Keratinocyte (primary cell): ENCODE measurements at regions not wholly inside any gene's neighbourhood (a gene's known extent, or its start where the extent isn't known, plus 50 kb on each side); places are given as distances from the start of the nearest gene placed in this dataset.

Experiments used
- DNase-seq: peaks from one replicate; pipeline ENCODE4 v3.0.0-alpha.2; 2011; ENCODE audit warnings: low read depth, missing footprints, low spot score
- FAIRE-seq: peaks from 2 replicates; lab custom pipeline; 2011; peaks lifted over from hg19 to GRCh38; lab: Jason Lieb, UNC
- H2AFZ ChIP-seq: 2 replicates; pipeline ENCODE4 v1.6.0; 2012; ENCODE audit warnings: low read length, control low read depth, inconsistent platforms; ENCODE audit not compliant: control insufficient read depth
- H3K27ac ChIP-seq: 2 replicates; pipeline ENCODE4 v1.5.1; 2011; ENCODE audit warnings: low read length; ENCODE audit not compliant: control insufficient read depth, insufficient read depth
- H3K27me3 ChIP-seq: 3 replicates; pipeline ENCODE4 v1.6.0; 2011; ENCODE audit warnings: low read length; ENCODE audit not compliant: control insufficient read depth, insufficient read depth; ENCODE audit errors: extremely low read depth
- H3K36me3 ChIP-seq, 2 experiments: 2 replicates in 1 of 2; 3 replicates in 1 of 2; pipeline ENCODE4 v1.5.1; 2011; ENCODE audit warnings: low read length in 2 of 2, mild to moderate bottlenecking in 1 of 2; ENCODE audit not compliant: control insufficient read depth in 2 of 2, insufficient read depth in 2 of 2; ENCODE audit errors: extremely low read depth in 1 of 2
- H3K4me1 ChIP-seq: 3 replicates; pipeline ENCODE4 v1.5.1; 2011; ENCODE audit warnings: low read length; ENCODE audit not compliant: control insufficient read depth, insufficient read depth; ENCODE audit errors: extremely low read depth
- H3K4me2 ChIP-seq: 3 replicates; pipeline ENCODE4 v1.6.0; 2011; ENCODE audit warnings: low read depth, low read length; ENCODE audit not compliant: control insufficient read depth, insufficient read depth; ENCODE audit errors: extremely low read depth
- H3K4me3 ChIP-seq, 3 experiments: fragments of 200-600 bp in 1 of 3; sonication (generic) in 1 of 3; 2 replicates in 2 of 3; 3 replicates in 1 of 3; pipeline ENCODE4 v1.5.1; 2011 to 2016; ENCODE audit warnings: low read length in 3 of 3, mild to moderate bottlenecking in 3 of 3, control low read depth in 2 of 3, inconsistent platforms in 1 of 3, low read depth in 1 of 3, mixed read lengths in 1 of 3, mixed run types in 1 of 3, moderate library complexity in 1 of 3; ENCODE audit not compliant: control insufficient read depth in 2 of 3, insufficient read depth in 2 of 3; ENCODE audit errors: extremely low read depth in 1 of 3
- H3K79me2 ChIP-seq: 2 replicates; pipeline ENCODE4 v1.6.0; 2012; ENCODE audit warnings: low read length; ENCODE audit not compliant: control insufficient read depth, insufficient read depth
- H3K9ac ChIP-seq: 3 replicates; pipeline ENCODE4 v1.6.0; 2011; ENCODE audit warnings: low read length; ENCODE audit not compliant: control insufficient read depth, insufficient read depth; ENCODE audit errors: extremely low read depth
- H3K9me1 ChIP-seq: 3 replicates; pipeline ENCODE4 v1.6.0; 2011; ENCODE audit warnings: low read length; ENCODE audit not compliant: control insufficient read depth, insufficient read depth; ENCODE audit errors: extremely low read depth
- H3K9me3 ChIP-seq: 2 replicates; pipeline ENCODE4 v1.5.1; 2012; ENCODE audit warnings: low read depth, low read length; ENCODE audit not compliant: control insufficient read depth
- H4K20me1 ChIP-seq: 3 replicates; pipeline ENCODE4 v1.6.0; 2011; ENCODE audit warnings: low read length; ENCODE audit not compliant: control insufficient read depth, insufficient read depth; ENCODE audit errors: extremely low read depth
- EZH2 ChIP-seq: IDR thresholded peaks from one replicate; pipeline ENCODE4 v1.6.1; 2012; ENCODE audit warnings: inconsistent platforms, mild to moderate bottlenecking, low read length, moderate library complexity
- dilution Hi-C: fragments of 300-500 bp; cut with MboI; formaldehyde crosslinking; loops from one replicate; pipeline ENCODE4 v1.7.0; 2020; ENCODE audit warnings: low sequenced_read_pairs; ENCODE audit not compliant: extremely low pct_ligation_motif_present
- TF ChIP-seq, protein P1 (sequence below), 3 experiments: IDR thresholded peaks in 1 of 3; conservative IDR thresholded peaks in 1 of 3; optimal IDR thresholded peaks in 1 of 3; 2 replicates in 2 of 3; 3 replicates in 1 of 3; pipeline versions ENCODE3 to v1.5.1; 2011; ENCODE audit warnings: low read length in 3 of 3, mild to moderate bottlenecking in 3 of 3, moderate library complexity in 2 of 3, control low read depth in 1 of 3, inconsistent platforms in 1 of 3; ENCODE audit not compliant: insufficient read depth in 2 of 3; ENCODE audit errors: extremely low read depth in 1 of 3

DNA sequence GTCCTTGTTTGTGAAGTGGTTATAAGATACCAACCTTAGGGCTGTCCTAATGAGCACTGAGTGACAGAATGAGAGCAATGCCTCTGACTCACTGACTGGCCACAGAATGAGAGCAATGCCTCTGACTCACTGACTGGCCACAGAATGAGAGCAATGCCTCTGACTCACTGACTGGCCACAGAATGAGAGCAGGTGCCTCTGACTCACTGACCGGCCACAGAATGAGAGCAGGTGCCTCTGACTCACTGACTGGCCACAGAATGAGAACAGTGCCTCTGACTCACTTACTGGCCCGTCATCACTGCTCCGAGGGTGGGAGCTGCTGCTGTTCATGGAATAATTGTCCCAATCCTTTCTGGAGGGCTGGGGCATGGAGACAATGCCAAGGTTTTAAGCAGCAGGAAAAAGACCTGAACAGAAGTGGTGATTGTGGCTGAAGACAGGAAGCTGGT is 265.2 kb upstream of the PPP2R2D start:
- no peaks in the 10 kb centered on the region for H4K20me1 ChIP-seq
- dilution Hi-C loops: no loop called here
- no peaks in the 10 kb centered on the region for H3K9me1 ChIP-seq
- H3K4me3 ChIP-seq: no peak overlapping the region
- no peak overlapping the region for H2AFZ ChIP-seq
- H3K79me2 ChIP-seq: no peaks in the 10 kb centered on the region
- no peaks in the 10 kb centered on the region for H3K27me3 ChIP-seq
- TF ChIP-seq EZH2: no peak
- TF ChIP-seq, protein P1, sequence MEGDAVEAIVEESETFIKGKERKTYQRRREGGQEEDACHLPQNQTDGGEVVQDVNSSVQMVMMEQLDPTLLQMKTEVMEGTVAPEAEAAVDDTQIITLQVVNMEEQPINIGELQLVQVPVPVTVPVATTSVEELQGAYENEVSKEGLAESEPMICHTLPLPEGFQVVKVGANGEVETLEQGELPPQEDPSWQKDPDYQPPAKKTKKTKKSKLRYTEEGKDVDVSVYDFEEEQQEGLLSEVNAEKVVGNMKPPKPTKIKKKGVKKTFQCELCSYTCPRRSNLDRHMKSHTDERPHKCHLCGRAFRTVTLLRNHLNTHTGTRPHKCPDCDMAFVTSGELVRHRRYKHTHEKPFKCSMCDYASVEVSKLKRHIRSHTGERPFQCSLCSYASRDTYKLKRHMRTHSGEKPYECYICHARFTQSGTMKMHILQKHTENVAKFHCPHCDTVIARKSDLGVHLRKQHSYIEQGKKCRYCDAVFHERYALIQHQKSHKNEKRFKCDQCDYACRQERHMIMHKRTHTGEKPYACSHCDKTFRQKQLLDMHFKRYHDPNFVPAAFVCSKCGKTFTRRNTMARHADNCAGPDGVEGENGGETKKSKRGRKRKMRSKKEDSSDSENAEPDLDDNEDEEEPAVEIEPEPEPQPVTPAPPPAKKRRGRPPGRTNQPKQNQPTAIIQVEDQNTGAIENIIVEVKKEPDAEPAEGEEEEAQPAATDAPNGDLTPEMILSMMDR (optimal IDR thresholded peaks at IDR 0.05 in 1 of 3, IDR thresholded peaks at IDR 0.05 in 1 of 3, conservative IDR thresholded peaks at IDR 0.05 in 1 of 3; ENCODE audit: extremely low read depth in 1 of 3, insufficient read depth in 2 of 3, low read length in 3 of 3): no peak
- no peaks in the 10 kb centered on the region for H3K36me3 ChIP-seq
- H3K27ac ChIP-seq: no peak overlapping the region
- H3K9ac ChIP-seq: no peak overlapping the region
- no peak overlapping the region for H3K4me2 ChIP-seq
- FAIRE-seq (no peak), DNase-seq (no peak)
- peaks cover 16% of the 10 kb centered on the region for H3K9me3 ChIP-seq
- H3K4me1 ChIP-seq: no peaks in the 10 kb centered on the region

DNA sequence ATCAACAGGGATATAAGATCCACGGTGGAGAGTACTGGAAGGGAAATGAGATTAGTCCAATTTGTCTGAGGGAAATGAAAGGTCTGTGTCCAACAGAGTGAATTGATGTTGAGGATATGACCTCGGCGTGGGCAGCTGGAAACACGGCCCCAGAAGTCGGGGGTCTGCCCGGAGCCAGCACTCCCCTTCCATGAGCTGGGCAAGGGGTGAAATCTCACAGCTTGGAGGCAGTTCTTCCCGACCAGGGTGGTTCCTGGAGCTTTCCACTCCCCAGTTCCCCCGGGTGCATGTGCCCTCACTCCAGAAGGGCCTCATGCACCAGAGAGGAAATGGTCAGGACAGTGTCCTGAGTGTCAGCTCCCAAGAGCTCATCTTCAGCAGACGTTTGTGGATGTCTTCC is 264.7 kb upstream of the PPP2R2D start:
- Histone ChIP-seq H3K36me3 (no peaks in the 10 kb centered on the region), H3K9ac (no peak overlapping the region), H2AFZ (no peak overlapping the region), H3K4me2 (no peak overlapping the region), H3K27me3 (no peaks in the 10 kb centered on the region), H3K79me2 (no peaks in the 10 kb centered on the region), H3K9me3 (peaks cover 16% of the 10 kb centered on the region), H3K4me3 (no peak overlapping the region), H3K9me1 (no peaks in the 10 kb centered on the region), H4K20me1 (no peaks in the 10 kb centered on the region), H3K27ac (no peak overlapping the region), H3K4me1 (no peaks in the 10 kb centered on the region)
- FAIRE-seq (no peak), DNase-seq (no peak)
- no peak for TF ChIP-seq EZH2
- TF ChIP-seq, protein P1 (optimal IDR thresholded peaks at IDR 0.05 in 1 of 3, IDR thresholded peaks at IDR 0.05 in 1 of 3, conservative IDR thresholded peaks at IDR 0.05 in 1 of 3; ENCODE audit: extremely low read depth in 1 of 3, insufficient read depth in 2 of 3, low read length in 3 of 3): no peak
- dilution Hi-C loops: no loop called here
